Stimulated activated CD8-positive, alpha-beta memory T cell treated with anti-CD3 and anti-CD28 coated beads, Interleukin-15, amount 100 ng/mL, for 4 hours (primary cell): ENCODE measurements at regions not wholly inside any gene's neighbourhood (a gene's known extent, or its start where the extent isn't known, plus 50 kb on each side); places are given as distances from the start of the nearest gene placed in this dataset.
"Not testable (repeated sequence)": the region's sequence is repeated elsewhere in the genome, so short reads cannot be mapped to it uniquely, and the experiment has no call there.

Experiments
- DNase-seq, 2 donors: peaks; one replicate each; pipeline ENCODE4 v3.0.0-alpha.2; 2020; ENCODE audit warnings: low read depth in 2 of 2

DNA sequence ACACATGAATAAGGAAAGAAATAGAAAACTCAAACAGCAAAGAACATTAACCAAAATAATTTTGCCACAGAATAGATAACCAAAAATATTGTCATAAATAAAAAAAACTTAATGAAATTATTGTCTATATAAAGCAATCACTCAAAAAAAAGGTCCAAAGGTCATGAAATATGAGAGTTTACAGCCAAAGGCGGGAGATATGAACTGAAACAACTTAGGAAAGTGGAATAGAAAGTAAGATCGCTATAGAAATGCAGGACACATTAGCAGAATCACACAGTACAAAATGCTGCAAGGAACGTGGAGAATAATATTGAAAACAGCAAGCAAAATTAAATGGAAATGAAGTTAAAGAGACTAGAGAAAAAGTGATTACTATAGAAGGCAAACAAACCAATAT lies 375.0 kb upstream of the ARHGEF26 start:
- DNase-seq: no peak

DNA sequence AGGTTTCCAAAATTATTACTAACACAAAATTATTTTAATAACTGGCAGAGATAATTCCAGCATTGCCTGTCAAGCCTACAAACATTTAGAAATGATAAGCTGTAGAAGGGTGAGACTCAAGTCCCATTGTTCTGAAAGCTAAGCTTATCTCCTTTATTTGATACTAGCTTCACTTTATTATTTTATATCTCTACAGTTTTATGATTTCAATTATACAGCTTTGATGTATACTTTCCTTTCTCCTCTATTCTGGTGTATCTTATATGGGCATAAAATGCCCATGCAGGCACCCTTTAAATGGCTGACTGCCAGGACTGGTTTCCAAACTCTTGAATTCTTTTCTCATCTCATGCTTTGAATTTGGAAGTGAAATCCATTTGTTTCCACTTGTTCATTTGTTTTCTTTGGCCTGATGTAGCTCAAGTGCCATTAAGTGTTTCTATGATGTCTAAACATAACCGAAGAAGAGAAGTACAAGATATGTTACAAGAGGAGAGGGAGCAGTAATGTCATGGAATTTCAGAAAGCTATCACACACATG lies 372.1 kb upstream of the ARHGEF26 start:
- no peak for DNase-seq

DNA sequence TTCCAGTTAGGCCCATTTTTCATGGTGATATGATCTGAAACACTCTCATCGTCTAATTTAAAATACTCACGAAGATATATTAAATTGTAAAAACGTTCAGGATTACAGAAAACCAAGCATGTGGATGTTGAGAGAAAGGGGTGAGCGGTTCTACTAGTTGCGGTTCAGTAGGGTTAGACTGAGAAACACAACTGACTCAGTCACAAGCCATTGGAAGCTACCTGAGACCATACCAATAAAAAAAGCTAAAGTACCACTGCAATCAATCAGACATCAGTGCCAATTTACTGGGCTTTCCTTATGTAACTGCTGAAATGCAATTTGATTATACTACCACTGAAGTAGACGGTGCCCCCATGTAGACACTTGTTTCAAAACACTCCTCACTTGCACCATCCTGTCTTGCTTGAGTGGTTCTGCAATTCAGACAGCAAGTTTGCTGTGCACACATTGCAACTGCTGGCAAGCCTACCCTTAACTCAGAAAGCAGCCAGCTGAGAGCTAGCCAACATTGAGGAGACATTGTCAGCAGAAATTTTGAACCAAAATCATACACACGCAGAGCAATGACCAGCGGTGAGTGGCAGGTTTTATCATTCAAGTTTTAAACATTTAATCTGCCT lies 368.7 kb upstream of the ARHGEF26 start:
- no peak for DNase-seq

DNA sequence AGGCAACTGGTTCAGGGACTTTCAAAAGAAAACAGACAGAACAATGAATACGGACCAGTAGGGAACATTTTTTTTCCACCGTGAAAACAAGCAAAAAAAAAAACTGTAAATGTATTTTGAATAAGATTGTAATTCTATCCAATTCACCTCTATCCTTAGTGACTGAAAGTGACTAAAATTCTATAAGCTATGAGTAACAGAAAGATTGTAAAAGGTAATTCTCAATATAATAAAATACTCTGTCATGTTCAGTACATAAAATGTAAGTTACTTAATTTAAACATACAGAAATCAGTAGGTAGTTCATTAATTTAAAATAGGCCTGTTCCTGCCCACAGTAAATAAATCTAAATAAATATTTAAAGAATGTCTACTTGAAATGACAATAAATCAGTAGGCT lies 368.2 kb upstream of the ARHGEF26 start:
- DNase-seq: no peak

DNA sequence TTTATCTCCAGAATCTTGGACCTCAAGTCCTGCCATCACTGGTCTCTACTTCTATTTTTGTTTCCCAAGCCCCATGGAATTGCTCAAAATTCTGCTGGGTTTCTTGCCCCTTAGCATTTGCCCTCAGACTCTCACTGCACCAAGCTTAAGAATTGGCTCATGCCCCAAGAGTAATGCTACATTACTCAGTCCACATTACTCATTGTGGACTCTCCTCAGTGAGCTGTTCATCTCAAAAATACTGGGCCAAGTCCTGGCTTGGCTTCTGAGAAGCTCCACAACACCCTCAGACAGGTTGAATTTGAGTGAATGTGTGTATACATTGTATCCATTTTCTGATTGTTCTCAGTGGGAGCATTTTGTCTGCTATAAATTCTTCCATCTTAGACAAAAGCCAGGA lies 364.4 kb upstream of the ARHGEF26 start:
- no peak for DNase-seq

DNA sequence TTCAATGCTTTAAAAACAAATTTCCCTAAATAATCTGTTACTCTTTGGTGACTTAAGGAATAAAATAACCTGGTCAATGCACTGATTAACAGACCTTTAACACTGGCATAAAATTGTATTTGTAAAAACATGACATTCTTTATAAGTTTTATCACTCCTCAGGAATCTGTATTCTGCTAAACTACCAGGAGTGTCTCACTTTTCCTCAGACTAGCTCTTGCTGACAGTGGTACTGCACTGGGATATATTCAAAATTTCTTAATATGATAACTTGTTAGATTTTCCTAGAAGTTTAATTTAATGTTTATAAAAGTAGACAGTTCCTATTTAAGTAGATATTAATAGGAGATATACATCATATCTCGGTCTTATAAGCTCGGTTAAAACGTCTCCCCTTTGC lies 363.4 kb upstream of the ARHGEF26 start:
- no peak for DNase-seq

DNA sequence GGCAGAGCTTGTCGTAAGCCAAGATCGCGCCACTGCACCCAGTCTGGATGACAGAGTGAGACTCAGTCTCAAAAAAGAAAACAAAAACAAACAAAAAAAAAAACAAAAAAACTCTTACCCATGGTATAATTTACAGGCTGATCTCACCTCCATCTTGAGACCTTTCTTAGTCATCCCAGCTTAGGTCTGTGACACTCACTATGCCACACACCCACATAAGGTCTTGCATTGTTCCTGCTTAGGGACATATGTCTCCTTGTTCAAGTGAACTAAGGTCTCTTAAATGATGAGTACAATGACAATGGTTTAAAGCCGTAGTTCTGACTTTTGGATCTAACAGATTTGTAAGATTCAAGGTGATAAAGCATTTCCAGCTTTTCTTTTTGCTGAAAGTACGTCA lies 360.2 kb upstream of the ARHGEF26 start:
- DNase-seq: no peak

DNA sequence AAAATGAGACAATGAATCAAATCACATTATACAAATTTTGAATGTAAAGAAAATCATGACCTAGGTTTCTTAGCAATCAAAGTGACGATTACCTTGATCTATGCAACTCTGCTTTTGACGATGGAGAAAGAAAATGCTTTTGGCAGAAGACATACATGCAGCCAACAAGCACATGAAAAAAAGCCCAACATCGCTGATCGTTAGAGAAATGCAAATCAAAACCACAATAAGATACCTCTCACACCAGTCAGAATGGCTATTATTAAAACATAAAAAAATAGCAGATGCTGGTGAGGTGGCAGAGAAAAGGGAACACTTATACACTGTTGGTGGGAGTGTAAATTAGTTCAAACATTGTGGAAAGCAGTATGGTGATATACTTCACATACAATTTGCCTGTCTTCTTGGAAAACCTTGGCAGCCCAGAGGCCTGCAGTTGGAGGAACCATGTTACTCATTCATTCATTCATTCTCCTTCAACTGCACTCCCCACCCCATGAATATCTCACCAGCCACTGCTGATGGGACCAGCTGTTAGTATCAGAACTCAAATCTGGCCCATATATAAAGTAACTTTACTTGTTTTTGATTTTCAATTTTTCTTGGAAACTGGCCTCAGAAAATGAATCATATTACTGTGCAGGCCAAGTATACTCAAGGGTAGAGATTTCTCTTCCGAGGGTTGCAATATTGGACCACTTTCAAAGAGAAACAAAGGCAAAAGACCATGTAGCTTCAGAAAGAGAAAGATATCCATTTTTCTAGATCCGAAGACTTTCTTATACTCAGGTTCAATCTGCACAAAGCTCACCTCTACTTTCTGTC lies 358.6 kb upstream of the ARHGEF26 start:
- DNase-seq: no peak

DNA sequence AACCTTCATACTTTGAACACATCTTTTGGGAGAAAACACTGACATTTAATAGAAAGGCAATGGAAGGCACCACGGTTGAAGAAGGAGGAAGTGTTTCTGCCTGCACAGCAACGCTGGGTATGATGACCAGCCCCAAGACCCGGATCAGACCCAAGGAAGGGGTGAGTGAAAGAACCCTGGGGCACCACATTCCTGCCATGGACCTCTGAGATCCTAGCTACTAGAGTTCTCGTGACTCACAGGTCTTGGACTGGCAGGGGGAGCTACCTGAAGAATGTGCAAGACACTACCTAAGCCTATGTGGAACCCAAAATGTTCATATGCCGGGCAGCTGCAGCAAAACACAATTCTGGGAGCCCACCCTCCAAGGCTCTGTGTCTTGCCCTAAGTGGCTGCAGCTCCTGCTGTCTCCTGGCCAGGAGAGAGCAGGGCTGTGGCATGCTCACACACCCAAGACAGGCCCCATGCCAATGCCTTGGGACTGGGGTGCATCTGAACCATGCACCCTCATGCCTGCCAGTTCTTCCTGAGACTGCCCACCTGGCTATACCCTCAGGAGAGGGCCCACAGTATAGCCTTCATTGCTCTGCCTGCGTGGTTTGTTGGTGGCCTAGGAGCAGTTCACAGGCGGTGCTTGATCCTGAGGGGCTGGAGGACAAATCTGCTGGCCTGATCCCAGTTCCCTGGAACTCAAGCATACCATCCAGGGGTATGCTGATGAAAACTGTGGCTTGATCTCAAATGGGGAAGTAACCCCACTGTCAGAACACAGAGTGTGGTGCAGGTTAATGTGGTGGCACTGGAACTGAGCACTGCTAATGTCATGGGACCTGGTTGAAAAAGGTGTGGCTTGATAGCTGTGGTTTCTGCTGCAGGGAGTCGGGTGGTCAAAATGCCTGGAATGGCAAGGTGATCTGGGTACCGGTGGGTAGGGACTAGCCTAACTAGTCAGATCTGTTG lies 353.3 kb upstream of the ARHGEF26 start:
- no peak for DNase-seq

DNA sequence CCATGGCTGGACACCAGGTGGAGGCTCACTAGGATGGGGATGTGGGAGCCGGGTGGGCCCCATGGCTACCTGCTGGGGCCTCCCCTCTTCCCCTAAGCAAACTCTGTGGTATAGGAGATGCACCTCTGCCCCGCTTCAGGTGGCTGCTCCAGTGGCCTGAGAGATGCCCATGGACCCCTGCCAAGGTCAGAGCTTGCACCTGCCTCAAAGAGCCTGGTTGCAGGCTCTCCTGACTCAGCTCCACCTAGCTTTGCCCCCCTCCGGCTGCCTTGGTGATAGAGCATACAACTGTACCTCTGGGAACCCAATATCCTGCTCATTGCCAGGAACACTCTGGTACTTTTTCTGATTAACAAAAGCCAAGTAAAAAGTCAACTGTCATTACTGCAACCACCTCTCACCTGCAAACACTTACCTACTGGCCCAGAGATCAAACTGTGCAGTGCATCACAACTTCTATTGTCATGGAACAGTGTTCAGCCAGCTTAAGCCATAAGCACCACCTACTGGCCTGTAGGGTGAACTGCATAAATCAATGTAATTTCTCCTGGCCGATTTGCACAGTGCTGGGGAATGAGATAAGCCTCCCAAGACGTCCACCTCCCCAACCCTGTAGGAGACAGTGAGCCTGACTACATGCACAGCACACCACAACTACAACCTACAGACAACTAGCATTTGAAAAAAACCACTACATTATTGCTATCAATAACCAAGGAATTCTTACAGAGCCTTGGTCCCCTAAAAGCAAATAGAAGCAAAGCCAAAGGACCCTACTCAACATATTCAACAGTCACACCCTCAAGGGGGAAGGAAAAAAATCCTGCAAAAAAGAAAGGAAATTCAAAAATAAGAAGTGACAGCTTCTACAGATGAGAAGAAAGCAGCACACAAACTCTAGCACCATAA lies 352.4 kb upstream of the ARHGEF26 start:
- DNase-seq: peak in 1 of 2 donors; percentile 11

DNA sequence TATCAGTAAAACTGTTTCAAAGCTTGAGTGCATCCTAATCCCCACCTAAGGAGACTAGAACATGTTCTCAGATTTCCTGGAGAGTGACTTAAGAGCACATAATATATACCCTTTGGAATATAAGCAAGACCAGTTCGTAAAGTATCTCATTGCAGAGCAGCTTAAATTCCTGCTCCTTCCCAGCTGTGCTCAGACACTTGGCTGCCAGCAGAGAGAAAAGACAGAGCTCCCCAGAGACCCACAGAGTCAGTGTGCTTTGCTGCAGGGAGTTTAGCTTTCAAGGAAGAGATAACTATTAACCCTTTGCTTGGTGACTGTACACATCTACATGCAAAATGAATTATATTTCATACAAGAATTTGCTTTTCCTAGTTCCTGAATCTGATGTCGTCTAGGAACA lies 338.1 kb upstream of the ARHGEF26 start:
- no peak for DNase-seq

DNA sequence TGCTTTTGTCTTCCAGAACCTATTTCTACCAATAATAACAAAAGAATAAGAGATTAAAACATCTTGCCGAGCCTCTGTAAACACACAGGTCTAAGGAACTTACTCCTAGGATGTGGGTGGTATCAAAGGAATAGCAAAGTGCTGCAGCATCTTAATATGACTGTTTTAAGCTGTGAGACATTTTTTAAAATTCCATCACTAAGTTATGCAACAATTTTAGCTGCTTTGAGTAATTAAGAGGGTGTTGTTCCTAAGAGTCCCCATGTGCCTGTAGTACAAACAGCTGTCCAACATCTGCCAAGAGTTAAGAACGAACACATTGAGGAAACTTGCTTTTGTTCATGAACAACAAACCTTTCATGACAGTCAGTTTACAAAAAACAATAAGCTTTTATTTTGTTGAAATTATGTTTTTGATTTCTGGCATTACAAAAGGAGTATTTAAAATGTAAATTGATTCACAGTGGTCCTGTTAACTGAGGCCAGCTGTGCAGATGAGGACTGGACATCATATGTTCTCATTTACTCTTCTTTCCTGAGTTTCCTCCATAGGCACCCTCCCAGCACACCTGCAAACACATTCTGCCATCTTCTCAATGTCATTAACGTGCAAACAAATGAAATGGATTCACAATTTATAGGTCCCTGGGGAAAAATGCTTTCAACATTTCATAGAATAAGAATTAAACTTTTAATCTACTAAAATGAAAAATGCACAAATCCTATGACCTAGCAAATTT lies 337.3 kb upstream of the ARHGEF26 start:
- DNase-seq: no peak

DNA sequence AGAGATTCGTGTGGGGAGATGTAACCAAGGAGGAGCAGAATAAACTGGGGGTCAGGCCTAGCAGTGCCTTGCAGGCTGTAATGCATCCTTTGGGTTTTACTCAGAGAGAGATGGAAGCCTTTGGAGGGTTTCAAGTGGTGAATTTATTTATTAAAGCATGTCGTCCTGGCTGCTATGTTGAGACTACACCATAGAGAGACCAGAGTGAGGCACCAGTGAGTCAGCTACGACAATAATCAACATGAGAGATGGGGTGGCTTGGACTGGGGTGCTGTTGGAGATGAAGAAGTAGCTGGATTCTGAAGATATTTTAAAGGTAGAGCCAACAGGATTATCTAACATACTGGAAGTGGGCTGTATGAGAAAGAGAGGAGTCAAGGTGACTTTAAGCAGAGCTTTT lies 335.3 kb upstream of the ARHGEF26 start:
- DNase-seq: no peak

DNA sequence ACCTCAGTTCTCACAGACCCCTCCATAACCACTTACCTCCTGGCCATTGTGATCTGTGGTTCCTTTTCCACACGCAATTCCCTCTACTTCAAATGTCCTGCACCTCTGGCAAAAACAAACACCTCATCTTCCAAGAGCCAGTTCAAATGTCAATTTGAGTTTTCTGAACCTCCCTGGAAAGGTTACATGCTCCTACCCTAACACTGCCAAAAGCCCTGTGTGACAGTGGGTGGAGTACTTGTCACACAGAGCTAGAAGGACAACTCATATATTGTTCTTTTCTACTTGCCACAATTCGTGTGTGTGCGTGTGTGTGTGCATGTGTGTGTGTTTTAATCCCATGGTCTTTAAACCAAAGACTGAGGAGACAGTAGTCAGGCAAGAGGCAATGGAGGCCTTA lies 331.8 kb upstream of the ARHGEF26 start:
- no peak for DNase-seq

DNA sequence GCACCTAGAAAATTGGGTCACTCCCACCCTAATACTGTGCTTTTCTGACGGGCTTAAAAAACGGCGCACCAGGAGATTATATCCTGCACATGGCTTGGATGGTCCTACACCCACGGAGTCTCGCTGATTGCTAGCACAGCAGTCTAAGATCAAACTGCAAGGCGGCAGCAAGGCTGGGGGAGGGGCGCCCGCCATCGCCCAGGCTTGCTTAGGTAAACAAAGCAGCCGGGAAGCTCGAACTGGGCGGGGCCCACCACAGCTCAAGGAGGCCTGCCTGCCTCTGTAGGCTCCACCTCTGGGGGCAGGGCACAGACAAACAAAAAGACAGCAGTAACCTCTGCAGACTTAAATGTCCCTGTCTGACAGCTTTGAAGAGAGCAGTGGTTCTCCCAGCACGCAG lies 324.1 kb upstream of the ARHGEF26 start:
- not testable (repeated sequence) for DNase-seq

DNA sequence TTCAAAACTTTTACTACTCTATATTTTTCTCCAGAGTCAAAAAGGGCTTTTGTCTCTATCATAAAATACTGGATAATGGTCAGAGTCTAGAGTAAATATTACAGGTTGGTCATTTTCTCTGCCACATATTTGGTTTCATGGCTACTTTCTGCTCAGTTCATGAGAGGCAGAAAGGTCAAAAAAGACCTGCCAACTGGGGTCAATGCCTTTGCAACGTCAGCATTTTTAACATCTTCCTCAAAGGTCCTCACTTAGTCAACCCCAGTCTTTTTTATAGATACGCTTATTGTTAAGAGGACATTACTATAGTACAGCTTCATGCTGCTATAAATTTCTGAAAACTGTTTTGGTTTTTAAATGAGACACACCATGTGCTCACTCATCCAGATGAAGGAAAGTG lies 312.1 kb upstream of the ARHGEF26 start:
- no peak for DNase-seq

DNA sequence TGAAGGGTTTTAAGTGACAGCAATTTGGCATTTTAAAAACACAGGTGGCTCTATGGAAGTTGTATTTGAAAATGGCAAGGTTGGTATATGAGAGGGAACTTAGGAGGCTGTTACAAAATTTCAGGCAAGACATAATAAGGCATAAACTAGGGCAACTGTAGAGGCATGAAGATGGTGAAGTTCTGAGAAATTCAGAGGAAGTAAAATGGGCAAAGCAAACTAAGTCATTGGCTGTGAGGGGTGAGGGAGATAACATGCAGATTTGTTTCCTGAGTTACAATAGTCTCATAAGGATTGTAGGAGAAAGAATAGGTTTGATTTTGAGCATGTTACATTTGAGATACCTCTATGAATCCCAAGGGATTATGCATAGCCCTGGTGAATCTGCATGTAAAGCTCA lies 302.9 kb upstream of the ARHGEF26 start:
- DNase-seq: no peak

DNA sequence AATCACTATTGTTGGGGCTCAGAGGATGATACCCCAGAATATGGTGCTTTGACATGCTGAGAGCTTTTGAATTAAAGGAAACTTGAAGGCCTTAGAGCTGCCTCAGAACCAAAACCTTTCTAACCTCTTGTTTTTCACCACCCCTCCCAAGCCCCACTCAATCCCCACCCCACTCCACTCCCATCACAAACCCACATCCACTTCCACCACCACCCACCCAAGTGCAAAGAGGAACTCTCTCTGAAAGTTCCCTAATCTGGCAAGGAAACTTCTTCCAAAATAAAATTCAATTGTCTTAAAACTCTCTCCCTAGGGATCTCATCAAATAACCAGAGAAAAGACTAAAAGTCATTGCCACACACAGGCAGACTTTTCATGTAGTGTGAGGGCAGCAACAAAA lies 301.2 kb upstream of the ARHGEF26 start:
- DNase-seq: no peak

DNA sequence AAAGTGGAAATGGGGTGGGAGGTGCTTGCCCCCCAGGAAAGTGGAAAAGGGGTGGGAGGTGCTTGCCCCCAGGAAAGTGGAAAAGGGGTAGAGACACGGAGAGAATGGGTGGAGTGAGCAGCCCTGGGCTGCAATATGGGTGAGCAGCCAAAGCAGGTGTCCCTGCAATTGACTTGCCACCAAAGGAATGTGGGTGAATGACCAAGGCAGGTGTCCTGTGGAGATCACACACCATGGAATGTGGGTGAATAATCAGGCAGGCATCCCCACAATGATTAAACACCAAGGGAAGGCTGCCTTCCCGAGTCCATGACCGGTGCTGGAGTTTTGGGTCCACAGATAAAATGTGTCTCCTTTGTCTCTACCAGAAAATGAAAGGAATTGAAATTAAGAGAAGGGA lies 292.8 kb upstream of the ARHGEF26 start:
- not testable (repeated sequence) for DNase-seq

DNA sequence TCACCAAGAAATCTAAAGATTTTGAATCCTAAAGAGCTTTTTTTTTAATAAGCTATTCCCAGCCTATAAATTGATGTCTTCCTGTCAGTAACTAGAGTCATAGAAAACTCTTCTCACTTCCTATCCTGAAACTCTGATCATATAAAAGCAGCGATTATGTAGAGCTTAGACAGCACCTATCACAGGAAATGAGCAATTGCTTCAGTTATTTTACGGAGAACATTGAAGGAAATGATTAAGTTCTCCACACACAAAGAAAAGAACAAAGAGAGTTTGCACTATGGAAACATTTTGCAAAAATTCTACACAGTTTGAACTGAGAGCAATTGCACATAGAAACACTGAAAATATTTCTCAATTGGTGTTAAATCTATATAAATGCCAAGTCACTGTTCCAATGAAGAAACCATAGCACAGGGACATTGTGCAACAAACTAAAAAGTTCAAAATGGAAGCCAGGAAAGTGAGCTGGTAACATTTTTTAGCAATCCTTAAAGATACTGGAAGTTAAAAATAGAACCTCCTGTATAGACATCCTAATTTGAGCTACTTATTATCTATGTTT lies 291.5 kb upstream of the ARHGEF26 start:
- DNase-seq: no peak
